ENCODE measurements at regions not wholly inside any gene's neighbourhood (a gene's known extent, or its start where the extent isn't known, plus 50 kb on each side); places are given as distances from the start of the nearest gene placed in this dataset.

GRCh38 chr4:125517831-125518230 lies 203.1 kb downstream of the FAT4 start:
- DNase-seq, result no peak

- no peak for DNase-seq
Measured at GRCh38 chr4:125518281-125518680, 203.5 kb downstream of the FAT4 start.

- no peak for DNase-seq
Measured at GRCh38 chr4:125519371-125520146, 204.8 kb downstream of the FAT4 start.

GRCh38 chr4:125520258-125520990 lies 205.7 kb downstream of the FAT4 start:
- no peak for DNase-seq

- no peak for DNase-seq
Measured at GRCh38 chr4:125522588-125522987, 207.8 kb downstream of the FAT4 start.

- no peak for DNase-seq
Measured at GRCh38 chr4:125522992-125523391, 208.2 kb downstream of the FAT4 start.

- DNase-seq, result no peak
Measured at GRCh38 chr4:125526420-125526819, 211.7 kb downstream of the FAT4 start.

- no peak for DNase-seq
Measured at GRCh38 chr4:125527681-125528080, 212.9 kb downstream of the FAT4 start.

- DNase-seq, result no peak
Measured at GRCh38 chr4:125529071-125529470, 214.3 kb downstream of the FAT4 start.

- no peak for DNase-seq
Measured at GRCh38 chr4:125538670-125539069, 223.9 kb downstream of the FAT4 start.

- no peak for DNase-seq
Measured at GRCh38 chr4:125539691-125540090, 224.9 kb downstream of the FAT4 start.

GRCh38 chr4:125541836-125542385 lies 227.2 kb downstream of the FAT4 start:
- DNase-seq, result no peak

- no peak for DNase-seq
Measured at GRCh38 chr4:125546272-125546671, 231.5 kb downstream of the FAT4 start.

- no peak for DNase-seq
Measured at GRCh38 chr4:125547836-125548235, 233.1 kb downstream of the FAT4 start.

GRCh38 chr4:125550769-125551168 lies 236.0 kb downstream of the FAT4 start:
- no peak for DNase-seq

GRCh38 chr4:125551466-125551865 lies 236.7 kb downstream of the FAT4 start:
- no peak for DNase-seq

- no peak for DNase-seq
Measured at GRCh38 chr4:125551967-125552366, 237.2 kb downstream of the FAT4 start.

GRCh38 chr4:125572601-125573000 lies 257.8 kb downstream of the FAT4 start:
- no peak for DNase-seq

GRCh38 chr4:125573368-125573767 lies 258.6 kb downstream of the FAT4 start:
- no peak for DNase-seq

- DNase-seq, result no peak
Measured at GRCh38 chr4:125573786-125574185, 259.0 kb downstream of the FAT4 start.

- DNase-seq, result no peak
Measured at GRCh38 chr4:125582302-125582701, 267.5 kb downstream of the FAT4 start.

- no peak for DNase-seq
Measured at GRCh38 chr4:125590158-125590557, 275.4 kb downstream of the FAT4 start.

GRCh38 chr4:125591290-125591689 lies 276.5 kb downstream of the FAT4 start:
- no peak for DNase-seq

All from C1 segment of cervical spinal cord (tissue), 14 donors.